ENCODE measurements at regions not wholly inside any gene's neighbourhood (a gene's known extent, or its start where the extent isn't known, plus 50 kb on each side); places are given as distances from the start of the nearest gene placed in this dataset.

GRCh38 chr12:25004447-25004846, 55.5 kb upstream of the BCAT1 start:
- no peak for DNase-seq

GRCh38 chr12:25001311-25001710, 52.4 kb upstream of the BCAT1 start:
- DNase-seq: no peak
